ENCODE measurements at regions not wholly inside any gene's neighbourhood (a gene's known extent, or its start where the extent isn't known, plus 50 kb on each side); places are given as distances from the start of the nearest gene placed in this dataset.

GRCh38 chr4:156559346-156559745 lies 412.3 kb downstream of the PDGFC start:
- Histone ChIP-seq H3K9me3 (ENCODE audit: insufficient read depth, low read depth) (no peaks in the 10 kb centered on the region), H3K4me3 (no peak overlapping the region), H3K27me3 (ENCODE audit: insufficient read depth, low read depth) (no peaks in the 10 kb centered on the region), H3K9me2 (ENCODE audit: insufficient read depth) (no peaks in the 10 kb centered on the region), H3K27ac (no peak overlapping the region), H3K36me3 (ENCODE audit: low read depth) (no peaks in the 10 kb centered on the region), H4K20me1 (ENCODE audit: insufficient read depth) (no peaks in the 10 kb centered on the region), H3F3A (ENCODE audit: insufficient read depth, low read depth) (no peaks in the 10 kb centered on the region), H3K4me2 (no peak overlapping the region), H3K79me2 (ENCODE audit: low read depth) (no peaks in the 10 kb centered on the region), H2AFZ (no peak overlapping the region), H3K4me1 (replicated peaks; ENCODE audit: insufficient read depth) (no peaks in the 10 kb centered on the region)
- ChIA-PET POLR2A (ENCODE audit: unreplicated experiment) (no interaction called here), CTCF (no interaction called here)
- intact Hi-C loops (cut with micrococcal nuclease; ENCODE audit: unreplicated experiment) = no loop called here
- BruUV-seq (replicated peaks) = no TSS peak
- no peak for DNase-seq
- TF ChIP-seq CTCF (conservative IDR thresholded peaks at IDR 0.05) (no peak), EZH2 (IDR thresholded peaks at IDR 0.05; ENCODE audit: low read depth) (no peak)

- BruUV-seq (replicated peaks) = no TSS peak
- H3K4me1 ChIP-seq (replicated peaks; ENCODE audit: insufficient read depth) = no peaks in the 10 kb centered on the region
- no peaks in the 10 kb centered on the region for H3K9me3 ChIP-seq (ENCODE audit: insufficient read depth, low read depth)
- ChIA-PET POLR2A (ENCODE audit: unreplicated experiment) (no interaction called here), CTCF (no interaction called here)
- no peak overlapping the region for H3K4me2 ChIP-seq
- H3K36me3 ChIP-seq (ENCODE audit: low read depth) = no peaks in the 10 kb centered on the region
- no peaks in the 10 kb centered on the region for H4K20me1 ChIP-seq (ENCODE audit: insufficient read depth)
- intact Hi-C loops (cut with micrococcal nuclease; ENCODE audit: unreplicated experiment) = no loop called here
- no peaks in the 10 kb centered on the region for H3K27me3 ChIP-seq (ENCODE audit: insufficient read depth, low read depth)
- no peak overlapping the region for H3K27ac ChIP-seq
- TF ChIP-seq CTCF (conservative IDR thresholded peaks at IDR 0.05) (no peak), EZH2 (IDR thresholded peaks at IDR 0.05; ENCODE audit: low read depth) (no peak)
- no peaks in the 10 kb centered on the region for H3F3A ChIP-seq (ENCODE audit: insufficient read depth, low read depth)
- no peak overlapping the region for H2AFZ ChIP-seq
- H3K4me3 ChIP-seq = no peak overlapping the region
- H3K79me2 ChIP-seq (ENCODE audit: low read depth) = no peaks in the 10 kb centered on the region
- no peak for DNase-seq
- H3K9me2 ChIP-seq (ENCODE audit: insufficient read depth) = no peaks in the 10 kb centered on the region
Observed at GRCh38 chr4:156558373-156559025, 413.1 kb downstream of the PDGFC start.

GRCh38 chr4:156557920-156558319 lies 413.7 kb downstream of the PDGFC start:
- no peaks in the 10 kb centered on the region for H3K4me1 ChIP-seq (replicated peaks; ENCODE audit: insufficient read depth)
- no peaks in the 10 kb centered on the region for H4K20me1 ChIP-seq (ENCODE audit: insufficient read depth)
- TF ChIP-seq EZH2 (IDR thresholded peaks at IDR 0.05; ENCODE audit: low read depth) = no peak
- TF ChIP-seq CTCF (conservative IDR thresholded peaks at IDR 0.05) = no peak
- no peaks in the 10 kb centered on the region for H3K9me2 ChIP-seq (ENCODE audit: insufficient read depth)
- no peaks in the 10 kb centered on the region for H3K27me3 ChIP-seq (ENCODE audit: insufficient read depth, low read depth)
- BruUV-seq (replicated peaks) = no TSS peak
- POLR2A ChIA-PET (ENCODE audit: unreplicated experiment) = no interaction called here
- H3K4me3 ChIP-seq = no peak overlapping the region
- DNase-seq = no peak
- H3K9me3 ChIP-seq (ENCODE audit: insufficient read depth, low read depth) = no peaks in the 10 kb centered on the region
- H3K27ac ChIP-seq = no peak overlapping the region
- no peaks in the 10 kb centered on the region for H3F3A ChIP-seq (ENCODE audit: insufficient read depth, low read depth)
- H3K4me2 ChIP-seq = no peak overlapping the region
- no peaks in the 10 kb centered on the region for H3K79me2 ChIP-seq (ENCODE audit: low read depth)
- CTCF ChIA-PET = no interaction called here
- H2AFZ ChIP-seq = no peak overlapping the region
- intact Hi-C loops (cut with micrococcal nuclease; ENCODE audit: unreplicated experiment) = no loop called here
- no peaks in the 10 kb centered on the region for H3K36me3 ChIP-seq (ENCODE audit: low read depth)
